GM21576 (cell line): ENCODE measurements at regions not wholly inside any gene's neighbourhood (a gene's known extent, or its start where the extent isn't known, plus 50 kb on each side); places are given as distances from the start of the nearest gene placed in this dataset.
A peak's percentile ranks its signal among the peaks of the same experiment; 100 is the strongest.
"Not testable (repeated sequence)": the region's sequence is repeated elsewhere in the genome, so short reads cannot be mapped to it uniquely, and the experiment has no call there.

Experiments used
- ATAC-seq: cut with Tn5 transposase; IDR thresholded peaks from one replicate; pipeline ENCODE4 v1.9.1; 2021; ENCODE audit warnings: mild to moderate bottlenecking, moderate library complexity; ENCODE audit not compliant: unreplicated experiment

DNA sequence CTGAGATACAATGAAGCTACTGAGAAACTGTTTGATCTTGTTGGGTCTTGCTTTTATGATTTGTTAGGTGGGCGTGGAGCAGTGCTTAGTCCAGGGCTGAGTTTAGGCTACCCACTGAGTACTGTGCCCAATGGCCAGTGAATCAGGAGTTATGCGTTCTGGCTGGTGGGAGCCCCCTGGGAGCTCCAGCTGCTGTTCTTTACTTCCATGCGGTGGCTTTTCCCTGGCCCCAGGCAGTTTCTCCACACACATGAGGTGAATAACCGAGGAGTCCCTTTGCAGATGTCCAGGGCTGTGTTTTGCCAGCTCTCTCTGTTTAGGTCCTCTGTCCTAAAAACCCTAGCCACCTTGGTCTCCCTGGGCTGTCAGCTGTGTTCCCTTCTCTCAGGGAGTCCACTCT is 106.5 kb downstream of the KLF13 start:
- ATAC-seq = no peak

DNA sequence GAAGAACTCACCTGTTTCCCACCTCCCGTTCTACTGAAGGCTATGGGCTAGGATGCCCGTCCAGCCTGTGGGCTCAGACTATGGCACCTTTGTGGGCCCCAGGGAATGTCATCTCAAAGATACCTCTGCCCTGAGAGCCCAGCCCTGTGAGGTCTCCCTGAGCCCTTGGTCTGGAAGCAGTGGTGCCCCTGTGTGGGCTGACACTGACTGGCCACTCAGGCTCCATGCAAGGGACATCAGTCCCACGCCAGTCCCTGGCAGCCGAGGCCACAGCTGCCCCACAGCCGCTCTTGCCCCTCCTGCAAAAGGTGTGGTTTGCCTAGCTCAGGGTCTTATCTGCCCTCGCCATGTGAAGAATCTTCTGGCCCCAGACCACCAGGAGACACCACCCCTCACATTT is 106.9 kb downstream of the KLF13 start:
- ATAC-seq = no peak

DNA sequence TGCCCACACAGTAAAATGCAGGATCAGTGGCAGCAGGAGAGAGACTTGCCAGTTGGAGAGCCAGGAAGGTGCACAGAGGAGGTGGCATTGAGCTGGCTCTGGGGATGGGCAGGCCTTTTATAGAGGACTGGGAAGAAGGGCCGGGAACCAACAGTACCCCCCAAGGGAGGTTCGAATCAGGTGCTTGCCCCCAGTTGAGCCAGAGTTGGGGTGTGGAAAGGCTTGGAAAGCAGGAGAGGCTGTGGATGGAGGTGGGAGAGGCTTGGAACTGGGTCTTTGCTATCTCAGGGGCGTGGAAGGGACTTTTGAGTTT is 107.6 kb downstream of the KLF13 start:
- no peak for ATAC-seq

DNA sequence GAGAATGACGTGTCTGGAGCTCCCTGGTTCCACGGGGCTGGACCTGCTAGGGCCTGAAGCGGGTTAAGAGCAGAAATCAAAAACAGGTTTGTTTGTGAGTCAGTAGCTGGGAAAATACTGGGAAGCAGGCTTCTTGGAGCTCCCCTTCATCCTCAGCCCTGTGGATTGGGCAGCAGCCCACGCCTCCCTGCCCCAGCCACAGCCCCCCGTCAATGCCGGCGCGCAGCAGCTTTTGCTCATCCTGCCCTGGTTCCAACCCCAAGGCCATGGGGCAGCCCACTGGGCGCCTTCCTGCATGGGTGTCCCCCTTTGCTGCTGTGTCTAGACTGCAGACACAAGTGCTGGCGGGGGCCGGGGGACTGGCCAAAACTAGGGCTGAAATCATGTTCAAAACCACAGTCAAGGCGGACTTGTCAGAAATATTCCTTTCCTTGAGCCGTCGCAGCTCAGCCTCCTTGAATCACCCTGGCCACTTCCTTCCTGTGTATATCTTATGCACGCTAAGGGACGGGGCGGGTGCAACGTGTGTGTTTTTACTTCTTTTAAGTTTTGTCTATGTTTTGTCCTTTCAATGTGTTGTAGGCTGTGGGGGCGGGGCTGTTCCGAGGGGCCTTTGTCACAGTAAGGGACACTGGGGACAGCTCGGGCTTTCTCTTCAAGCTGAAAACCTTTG is 108.1 kb downstream of the KLF13 start:
- peak; percentile 43 for ATAC-seq

DNA sequence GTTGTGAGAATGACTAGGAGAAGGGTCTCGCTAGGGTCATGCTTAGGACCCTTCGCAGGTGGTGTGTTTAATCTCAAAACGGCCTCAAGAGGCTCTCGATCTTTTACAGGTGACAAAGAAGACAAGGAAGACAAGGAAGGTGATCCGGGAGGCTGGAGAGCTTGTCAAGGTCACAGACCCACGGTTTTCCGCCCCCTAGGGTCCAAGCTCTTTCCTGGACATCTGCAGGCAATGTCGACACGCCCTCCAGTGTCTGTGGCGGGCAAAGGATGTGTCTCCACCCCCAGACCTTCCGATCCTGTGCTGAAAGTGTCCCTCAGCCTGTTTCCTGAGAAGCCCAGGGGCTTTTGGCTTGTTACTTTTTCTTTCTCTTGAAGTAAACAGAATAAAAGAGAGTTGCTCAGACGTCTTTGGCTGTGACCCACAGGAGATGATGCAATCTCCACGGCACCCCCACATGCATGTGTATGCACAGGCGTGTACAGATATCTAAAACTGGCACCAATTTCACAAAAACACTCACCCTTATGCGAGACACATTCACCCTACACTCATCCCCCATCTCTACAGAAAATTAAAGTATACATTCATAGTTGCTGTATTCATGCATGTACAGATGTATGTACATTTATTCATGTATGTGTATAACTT is 108.8 kb downstream of the KLF13 start:
- ATAC-seq = peak; percentile 70

DNA sequence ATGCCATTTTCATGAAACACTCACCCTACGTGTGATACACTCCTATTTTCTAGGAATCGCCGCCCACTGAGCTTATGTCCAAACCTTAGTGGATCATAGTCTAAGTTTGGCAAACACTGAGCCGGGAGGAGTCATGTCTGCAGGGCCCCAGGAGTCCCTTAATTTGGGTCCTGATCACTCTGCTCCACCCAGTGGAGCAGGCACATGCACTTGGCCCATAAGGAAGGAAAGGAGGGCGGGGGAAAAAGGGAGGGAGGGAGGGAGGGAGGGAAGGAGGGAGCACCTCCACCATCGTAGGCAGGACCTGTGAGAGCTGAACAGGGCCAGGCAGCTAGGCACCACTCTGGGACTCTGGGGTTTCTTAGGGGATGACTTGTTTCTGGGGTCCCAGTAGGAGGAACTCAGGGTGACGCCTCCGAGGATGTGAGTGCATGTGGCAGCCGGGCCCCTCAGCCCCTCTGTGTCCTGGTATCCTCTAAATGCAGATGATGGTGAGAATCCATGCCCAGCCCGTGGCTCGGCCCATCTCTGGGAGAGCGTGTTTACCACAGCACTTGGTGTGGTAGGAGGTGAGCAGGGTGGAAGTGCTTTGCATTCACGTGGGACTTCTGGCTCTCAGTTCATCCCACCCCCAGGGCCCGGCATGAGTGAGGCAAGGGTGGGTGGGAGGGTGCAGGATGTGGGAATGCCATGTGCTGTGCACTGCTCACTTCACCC is 109.4 kb downstream of the KLF13 start:
- no peak for ATAC-seq

DNA sequence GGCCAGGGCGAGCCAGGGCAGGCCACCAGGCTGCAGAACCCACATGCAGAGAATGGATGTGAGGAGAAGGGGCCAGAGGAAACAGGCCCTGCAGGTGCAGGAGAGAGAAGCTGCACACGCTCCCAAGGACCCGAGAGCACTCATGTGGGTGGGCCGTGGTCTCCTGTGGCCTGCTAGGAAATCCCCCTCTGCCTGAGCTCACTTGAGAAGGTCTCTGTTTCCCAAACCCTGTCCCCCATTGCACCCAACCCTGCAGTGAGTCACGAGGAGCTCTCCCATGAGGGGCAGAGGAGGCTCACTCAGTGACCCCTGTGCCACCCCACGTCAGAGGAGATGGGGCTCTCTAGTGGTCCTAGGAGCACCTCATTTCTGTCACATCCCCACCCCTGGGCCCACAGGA is 111.1 kb downstream of the KLF13 start:
- no peak for ATAC-seq

DNA sequence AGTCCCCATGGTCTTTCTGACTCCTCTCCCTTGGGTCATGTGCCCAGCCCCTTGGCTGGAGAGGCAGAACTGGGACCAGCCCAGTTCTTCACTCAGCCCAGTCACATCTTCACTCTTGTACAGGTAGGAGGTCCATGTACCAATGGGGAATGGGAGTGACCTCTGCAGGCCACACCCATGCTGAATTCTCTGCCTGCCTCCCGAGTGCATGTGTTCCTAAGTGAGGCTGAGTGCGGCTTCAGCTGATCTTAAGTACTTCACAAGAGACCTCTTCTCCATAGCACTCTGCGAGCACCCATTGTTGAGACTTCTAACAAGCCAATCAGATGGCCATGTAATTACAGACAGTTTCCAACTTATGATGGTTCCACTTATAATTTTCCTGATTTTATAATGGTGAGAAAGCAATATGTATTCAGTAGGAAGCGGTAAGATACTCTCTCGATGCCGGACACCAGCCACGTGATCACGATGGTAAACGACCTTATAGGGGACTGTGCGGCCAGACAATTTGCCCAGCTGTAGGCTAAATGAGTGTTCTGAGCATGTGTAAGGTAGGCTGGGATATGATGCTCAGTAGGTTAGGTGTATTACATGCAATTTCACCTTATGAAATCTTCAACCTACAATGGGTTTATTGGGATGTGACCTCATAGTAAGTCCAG is 112.1 kb downstream of the KLF13 start:
- no peak for ATAC-seq

DNA sequence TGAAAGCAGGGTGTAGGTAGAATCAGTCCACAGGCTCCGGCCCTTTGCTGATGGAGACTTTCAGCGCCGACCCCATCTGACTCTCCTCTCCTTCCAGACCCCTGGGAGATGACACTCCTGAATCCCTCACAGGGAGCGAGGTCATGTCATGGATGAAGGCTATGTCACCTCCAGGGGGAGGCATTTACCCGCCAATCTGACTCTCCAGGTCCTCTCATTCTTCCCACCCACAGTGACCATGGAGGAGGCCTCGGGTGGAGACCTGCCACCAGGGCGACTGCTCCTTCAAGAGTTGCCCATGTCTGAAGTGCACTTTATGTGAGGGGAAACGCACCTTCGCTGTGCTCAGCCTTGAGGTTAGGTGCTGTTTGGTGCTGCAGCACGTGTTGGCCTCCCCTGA is 112.7 kb downstream of the KLF13 start:
- no peak for ATAC-seq

DNA sequence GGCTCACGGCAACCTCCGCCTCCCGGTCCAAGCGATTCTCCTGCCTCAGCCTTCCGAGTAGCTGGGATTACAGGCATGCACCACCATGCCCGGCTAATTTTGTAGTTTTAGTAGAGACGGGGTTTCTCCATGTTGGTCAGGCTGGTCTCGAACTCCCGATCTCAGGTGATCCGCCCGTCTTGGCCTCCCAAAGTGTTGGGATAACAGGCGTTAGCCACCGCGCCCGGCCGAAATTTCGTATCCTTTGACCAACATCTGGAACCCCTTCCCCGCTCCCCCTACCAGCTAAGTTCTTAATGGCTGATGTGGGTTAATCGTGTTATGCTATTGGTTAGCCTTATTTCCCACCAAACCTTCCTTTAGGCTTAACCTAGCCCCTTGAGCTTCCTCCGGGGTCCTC is 113.6 kb downstream of the KLF13 start:
- not testable (repeated sequence) for ATAC-seq

DNA sequence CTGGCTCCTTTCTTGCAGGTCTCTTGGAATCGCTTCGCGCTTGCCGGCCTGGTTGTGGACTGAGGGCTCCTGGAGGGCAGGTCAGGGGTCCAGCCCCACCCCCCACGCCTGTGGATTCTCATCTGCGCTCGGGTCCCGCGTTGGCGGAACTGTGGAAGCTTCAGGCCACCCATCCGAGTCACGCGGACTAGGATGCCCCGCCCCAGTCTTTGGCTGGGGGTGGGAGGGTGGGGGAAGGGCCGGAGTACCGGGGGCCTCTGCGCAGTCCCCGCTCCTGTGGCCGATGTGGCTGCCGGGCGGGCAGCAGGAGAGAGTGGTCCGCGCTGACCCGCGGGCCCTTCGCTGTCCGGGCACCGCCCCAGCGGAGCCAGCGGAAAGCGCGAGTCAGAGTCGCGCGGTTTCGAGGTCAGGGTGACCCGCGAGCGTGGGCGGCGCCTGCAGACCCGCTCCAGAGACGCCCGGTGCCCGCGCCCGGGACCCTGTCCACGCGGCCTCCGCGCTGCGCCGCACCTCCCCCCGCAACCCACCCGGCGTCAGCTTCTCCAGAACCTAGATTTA is 114.2 kb downstream of the KLF13 start:
- ATAC-seq = no peak

DNA sequence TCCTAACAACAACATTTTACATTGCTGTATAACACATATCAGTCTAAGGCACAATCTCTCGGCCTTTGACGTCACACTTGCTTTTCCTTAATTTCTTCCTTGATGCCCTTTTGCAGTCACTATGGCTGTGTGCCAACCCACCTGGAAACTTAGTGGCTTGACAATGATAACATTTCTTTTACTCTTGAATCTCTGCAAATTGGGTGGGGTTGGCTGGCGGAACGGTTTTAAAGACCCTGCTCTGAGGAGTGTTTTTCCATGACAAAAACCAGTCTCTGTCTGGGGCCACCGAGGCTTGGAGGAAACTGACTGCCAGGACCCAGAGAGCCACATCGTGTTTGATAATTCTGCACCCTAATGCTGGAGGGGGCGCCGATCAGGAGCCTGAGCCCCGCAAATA is 115.6 kb downstream of the KLF13 start:
- no peak for ATAC-seq

DNA sequence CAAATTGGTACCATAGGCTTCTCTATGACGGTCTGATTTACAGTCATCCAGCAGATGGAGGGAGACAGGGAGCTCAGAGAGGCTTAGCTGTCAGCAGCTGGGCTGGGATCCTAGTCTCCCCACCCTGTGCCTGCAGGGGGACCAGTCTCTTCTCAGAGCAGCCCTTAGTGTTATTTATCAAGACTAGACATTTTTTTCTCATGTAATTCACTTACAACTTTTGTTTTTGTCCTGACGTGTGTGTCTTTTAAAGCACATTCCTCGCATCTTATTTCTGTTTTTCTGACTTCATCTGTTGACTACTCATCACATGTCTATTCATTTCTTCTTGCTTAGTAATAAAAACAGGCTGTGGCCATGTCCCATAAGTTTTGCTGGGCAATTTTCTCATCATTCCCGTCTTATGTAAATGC is 116.1 kb downstream of the KLF13 start:
- no peak for ATAC-seq

DNA sequence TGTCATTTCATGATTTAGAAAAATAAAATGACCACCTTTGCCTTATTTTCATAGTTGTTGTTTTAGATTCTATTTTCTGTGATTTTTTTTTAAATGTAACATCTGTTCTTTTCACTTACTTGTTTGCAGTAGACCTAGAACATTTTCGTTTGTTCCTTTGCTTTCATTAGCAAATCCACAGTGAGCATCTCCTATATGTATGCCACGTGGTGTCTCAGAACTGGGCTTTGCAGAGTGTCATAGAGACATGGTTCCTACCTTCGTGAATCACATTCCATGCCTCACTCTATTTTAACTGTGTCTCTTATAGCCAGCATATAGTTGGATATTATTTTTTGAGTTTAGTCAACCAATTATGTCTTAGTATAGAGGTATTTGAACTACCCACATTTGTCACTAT is 118.2 kb downstream of the KLF13 start:
- ATAC-seq = no peak

DNA sequence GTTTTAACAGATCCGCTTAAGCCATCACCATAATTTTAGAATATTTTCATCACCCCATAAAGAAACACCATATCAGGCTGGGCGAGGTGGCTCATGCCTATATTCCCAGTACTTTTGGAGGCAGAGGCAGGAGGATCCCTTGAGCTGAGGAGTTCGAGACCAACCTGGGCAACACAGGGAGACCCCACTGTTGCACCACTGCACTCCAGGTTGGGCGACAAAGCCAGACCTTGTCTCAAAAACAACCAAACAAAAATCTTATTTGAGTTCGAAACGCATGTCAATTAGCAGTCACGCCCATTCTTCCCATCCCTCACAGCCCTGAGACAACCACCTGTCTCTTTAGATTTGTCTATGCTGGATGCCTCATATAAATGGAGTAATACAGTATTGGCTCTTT is 119.9 kb downstream of the KLF13 start:
- no peak for ATAC-seq

DNA sequence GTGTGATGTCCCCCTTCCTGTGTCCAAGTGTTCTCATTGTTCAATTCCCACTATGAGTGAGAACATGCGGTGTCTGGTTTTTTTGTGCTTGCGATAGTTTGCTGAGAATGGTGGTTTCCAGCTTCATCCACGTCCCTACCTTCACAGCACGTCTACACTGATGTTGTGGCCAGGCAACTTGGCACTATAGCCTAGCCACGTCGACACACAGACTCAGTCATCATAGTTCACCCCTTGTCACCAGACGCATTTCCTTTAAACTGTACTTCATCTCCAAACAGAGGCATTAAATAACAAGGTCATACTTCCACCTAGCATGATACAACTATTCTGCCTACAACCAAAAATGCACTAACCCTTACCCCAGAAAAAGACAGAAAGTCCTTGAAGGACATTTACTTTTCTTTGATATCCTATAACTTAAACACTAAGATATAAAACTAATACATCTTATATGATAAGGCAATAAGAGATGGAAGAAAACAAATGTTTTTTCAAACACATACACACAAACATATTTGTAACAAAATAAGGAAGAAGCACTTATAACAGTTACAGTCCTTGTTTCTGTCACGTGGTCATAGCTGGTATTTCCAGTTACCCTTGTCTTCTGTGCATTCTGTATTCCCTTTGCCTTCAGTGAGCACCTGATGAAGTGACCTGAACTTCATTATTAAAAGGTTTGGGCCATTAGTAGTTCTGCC is 121.4 kb downstream of the KLF13 start:
- no peak for ATAC-seq

DNA sequence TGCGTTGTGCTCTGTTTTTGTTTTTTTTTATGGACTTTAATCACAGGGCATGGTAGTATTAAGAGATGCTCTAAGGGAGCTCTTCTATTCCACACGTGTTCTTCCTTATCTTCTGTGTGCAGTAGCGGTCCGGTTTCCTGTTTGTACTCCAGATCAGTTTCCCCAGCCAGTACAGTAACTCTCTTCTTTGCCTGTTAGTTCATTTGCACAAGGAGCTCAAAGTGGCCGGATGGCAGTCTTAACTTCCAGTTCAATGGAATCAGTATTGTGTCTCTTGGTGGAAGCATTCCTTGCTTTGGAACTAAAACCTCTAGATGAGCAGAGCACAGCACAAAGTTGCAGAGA is 122.0 kb downstream of the KLF13 start:
- ATAC-seq = no peak

DNA sequence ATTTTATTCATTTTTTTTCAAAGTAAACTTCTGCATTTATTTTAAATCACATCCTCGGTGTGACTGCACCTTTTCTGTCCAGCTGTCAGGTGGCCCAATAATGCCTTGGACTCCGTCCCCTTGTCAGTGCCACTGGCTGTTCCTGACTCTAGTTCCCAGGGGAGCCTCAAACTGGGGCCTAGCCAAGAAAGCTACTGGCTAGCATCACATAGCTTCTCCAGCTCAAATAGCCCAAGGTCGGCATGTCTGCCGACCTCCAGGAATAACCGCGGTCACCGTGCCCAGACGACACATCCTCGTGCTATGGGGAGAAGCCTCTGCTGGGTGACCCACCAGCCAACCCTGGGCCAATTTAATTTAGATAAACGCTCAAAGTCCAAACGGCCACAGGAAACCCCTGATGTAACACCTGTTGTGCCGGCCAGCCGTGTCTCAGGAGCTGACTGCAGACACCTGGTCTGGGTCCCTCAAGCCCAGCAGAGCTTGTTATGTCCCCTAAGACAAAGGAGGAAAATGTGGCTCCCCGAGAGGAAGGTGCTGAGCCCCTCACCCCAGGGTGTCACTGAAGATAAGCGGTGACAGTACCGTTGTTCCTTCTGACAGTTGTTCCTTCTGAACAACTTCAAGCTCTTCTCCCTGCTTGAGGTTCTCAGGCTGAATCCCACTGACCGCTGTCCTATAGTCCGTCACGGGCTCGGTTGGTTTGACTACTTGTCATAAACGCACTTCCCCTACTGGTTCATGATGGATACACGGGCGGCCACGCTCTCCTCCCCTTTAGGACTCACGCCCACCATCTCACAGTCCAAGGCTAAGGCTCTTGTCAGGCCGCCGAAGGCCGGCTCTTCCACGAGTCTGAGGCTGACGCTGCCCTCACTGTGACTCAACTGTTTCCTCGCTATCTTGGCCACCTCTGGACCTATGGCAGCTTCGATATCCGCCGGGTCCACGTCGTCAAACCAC is 126.2 kb downstream of the KLF13 start:
- ATAC-seq = no peak

DNA sequence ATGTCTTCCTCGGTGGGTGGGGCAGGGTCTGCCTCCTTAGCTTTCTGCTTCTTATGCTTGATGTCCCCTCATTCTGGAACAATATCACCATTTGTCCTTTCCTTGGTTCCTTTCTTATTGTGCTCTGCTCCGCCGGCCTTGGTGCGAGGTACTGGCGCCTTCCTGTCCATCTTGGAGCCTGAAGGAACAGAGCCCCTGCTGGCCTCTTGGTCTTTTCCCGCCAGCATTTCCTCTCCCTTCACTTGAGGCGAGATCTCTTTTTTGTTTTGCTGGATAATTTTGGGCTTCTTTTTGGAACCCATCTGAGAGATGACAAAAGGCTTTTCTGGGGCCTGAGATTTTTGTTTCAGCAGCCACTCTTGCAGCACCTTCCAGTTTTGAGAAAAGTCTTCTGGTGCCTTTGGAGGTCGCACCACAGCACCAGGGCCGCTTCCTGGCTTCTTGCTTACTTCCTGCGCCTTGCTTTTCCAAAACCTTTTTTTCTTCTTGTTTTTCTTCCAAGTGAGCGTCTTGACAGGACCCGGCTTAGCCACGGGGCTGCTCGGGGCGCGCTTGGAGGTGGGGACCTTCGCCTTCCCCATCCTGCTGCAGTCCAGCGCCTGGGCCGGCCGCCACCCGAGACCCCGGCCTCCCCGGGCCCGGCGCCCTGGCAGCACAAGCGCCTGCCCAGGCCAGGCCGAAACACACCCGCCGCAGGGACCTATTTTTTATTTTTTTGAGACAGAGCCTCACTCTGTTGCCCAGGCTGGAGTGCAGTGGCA is 127.1 kb downstream of the KLF13 start:
- no peak for ATAC-seq
